ENCODE measurements at regions not wholly inside any gene's neighbourhood (a gene's known extent, or its start where the extent isn't known, plus 50 kb on each side); places are given as distances from the start of the nearest gene placed in this dataset.

GRCh38 chr6:23654745-23655144 is 471.3 kb upstream of the NRSN1 start:
- DNase-seq (ENCODE audit: low read depth, low spot score), result no peak
- H3K9me1 ChIP-seq (replicated peaks; ENCODE audit: control insufficient read depth, extremely low read depth, insufficient read depth, low read length), result no peaks in the 10 kb centered on the region
- H3K4me1 ChIP-seq (ENCODE audit: control insufficient read depth, extremely low read depth, insufficient read depth, low read length), result no peaks in the 10 kb centered on the region
- peaks cover 2% of the 10 kb centered on the region for H3K9me3 ChIP-seq (replicated peaks; ENCODE audit: control insufficient read depth, insufficient read depth, low read length)
- no peaks in the 10 kb centered on the region for H3K79me2 ChIP-seq (ENCODE audit: control insufficient read depth, insufficient read depth, low read length)
- no peak overlapping the region for H2AFZ ChIP-seq (ENCODE audit: low read depth, low read length)
- no peaks in the 10 kb centered on the region for H3K36me3 ChIP-seq (ENCODE audit: control insufficient read depth in 2 of 2, extremely low read depth in 1 of 2, insufficient read depth in 2 of 2, low read length in 2 of 2)
- H3K4me2 ChIP-seq (ENCODE audit: insufficient read depth, low read length), result no peak overlapping the region
- dilution Hi-C loops (cut with MboI; ENCODE audit: extremely low pct_ligation_motif_present, low sequenced_read_pairs), result no loop called here
- no peaks in the 10 kb centered on the region for H4K20me1 ChIP-seq (replicated peaks; ENCODE audit: control insufficient read depth, extremely low read depth, insufficient read depth, low read length)
- BruUV-seq (replicated peaks), result no TSS peak
- no peak overlapping the region for H3K9ac ChIP-seq (replicated peaks; ENCODE audit: extremely low read depth, insufficient read depth, low read length)
- ChIA-PET CTCF (no interaction called here), POLR2A (no interaction called here)
- TF ChIP-seq EZH2 (IDR thresholded peaks at IDR 0.05; ENCODE audit: borderline replicate concordance, low read depth, low read length, severe bottlenecking) (no peak), JUN (IDR thresholded peaks at IDR 0.05; ENCODE audit: borderline replicate concordance, insufficient read depth, insufficient read length, low read depth) (no peak), MYC (IDR thresholded peaks at IDR 0.05; ENCODE audit: low read depth, low read length) (no peak), FOS (IDR thresholded peaks at IDR 0.05; ENCODE audit: borderline replicate concordance, insufficient read depth, low read length) (no peak), POLR2A (IDR thresholded peaks at IDR 0.05; ENCODE audit: low read depth, low read length) (no peak), MAX (IDR thresholded peaks at IDR 0.05; ENCODE audit: insufficient read depth, insufficient read length) (no peak), POLR2AphosphoS5 (IDR thresholded peaks at IDR 0.05; ENCODE audit: insufficient read depth, low read depth, low read length) (no peak), GATA2 (IDR thresholded peaks at IDR 0.05; ENCODE audit: insufficient read depth, insufficient read length, low read depth, low read length) (no peak), CTCF (IDR thresholded peaks at IDR 0.05; ENCODE audit: extremely low read depth in 1 of 2, insufficient read depth in 1 of 2, low read depth in 1 of 2, low read length in 2 of 2) (no peak)
- H3K27ac ChIP-seq (ENCODE audit: insufficient read depth, low read depth, low read length), result no peak overlapping the region
- H3K4me3 ChIP-seq (replicated peaks in 1 of 3; ENCODE audit: insufficient read depth in 1 of 3, low read depth in 1 of 3, low read length in 3 of 3), result no peak overlapping the region
- intact Hi-C loops (cut with micrococcal nuclease), result no loop called here
- FAIRE-seq, result no peak
- no peaks in the 10 kb centered on the region for H3K27me3 ChIP-seq (ENCODE audit: control insufficient read depth in 2 of 2, insufficient read depth in 2 of 2, low read length in 2 of 2)
